NCI-H146 treated with DMSO at 0.1 percent for 48 hours (cell line): ENCODE measurements at regions not wholly inside any gene's neighbourhood (a gene's known extent, or its start where the extent isn't known, plus 50 kb on each side); places are given as distances from the start of the nearest gene placed in this dataset.
A peak's percentile ranks its signal among the peaks of the same experiment; 100 is the strongest.

Source experiments
- DNase-seq: peaks from one replicate; lab custom pipeline; 2025; ENCODE audit not compliant: unreplicated experiment; lab: John Stamatoyannopoulos, UW

GRCh38 chr1:168913711-168914463 lies 184.9 kb upstream of the DPT start:
- DNase-seq = no peak

- DNase-seq = no peak
These were observed 188.3 kb upstream of the DPT start for GRCh38 chr1:168917309-168917708.

- no peak for DNase-seq
These were observed 188.7 kb upstream of the ATP1B1 start for GRCh38 chr1:168917796-168918195.

DNA sequence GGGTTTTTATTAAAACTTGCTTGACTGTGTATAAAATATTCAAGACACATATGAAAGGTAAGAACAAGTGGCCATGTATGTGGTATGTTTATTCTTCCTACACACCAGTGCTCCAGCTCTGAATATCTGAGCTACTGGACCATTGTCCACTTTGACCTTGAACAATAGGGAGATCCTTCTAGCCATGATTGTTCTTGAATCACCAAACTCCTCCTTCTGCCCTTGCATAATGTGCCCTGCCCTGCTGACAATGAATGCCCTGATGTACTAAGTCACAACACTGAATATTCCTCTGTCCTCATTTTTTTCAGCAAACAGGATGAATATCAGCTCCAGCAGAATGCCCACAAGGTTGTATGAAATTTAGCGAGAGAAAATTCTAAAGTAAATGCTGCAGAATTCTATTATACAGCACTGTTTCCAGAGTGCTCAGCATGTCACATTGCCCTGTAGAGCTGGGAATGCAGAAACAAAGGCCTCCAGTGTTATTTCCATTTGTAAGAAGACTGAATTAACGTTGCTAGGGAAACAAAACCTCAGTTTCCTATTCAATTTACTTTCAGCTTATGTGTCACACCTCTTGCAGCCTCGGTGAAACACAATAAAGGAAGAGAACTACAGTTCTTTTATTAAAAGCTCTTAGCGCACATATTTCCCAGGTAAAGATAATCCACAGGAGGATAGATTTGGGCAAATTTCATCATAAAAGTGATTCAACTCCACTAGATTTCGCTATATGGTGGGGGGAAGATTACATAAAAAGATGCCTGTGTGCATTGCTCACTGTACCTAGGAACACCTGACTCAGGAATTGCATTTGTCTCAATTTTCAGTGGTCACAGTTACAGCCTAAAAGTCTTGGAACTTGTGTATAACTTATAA lies 187.4 kb upstream of the ATP1B1 start:
- DNase-seq = no peak

- no peak for DNase-seq
These were observed 185.9 kb upstream of the ATP1B1 start for GRCh38 chr1:168920456-168921094.

DNA sequence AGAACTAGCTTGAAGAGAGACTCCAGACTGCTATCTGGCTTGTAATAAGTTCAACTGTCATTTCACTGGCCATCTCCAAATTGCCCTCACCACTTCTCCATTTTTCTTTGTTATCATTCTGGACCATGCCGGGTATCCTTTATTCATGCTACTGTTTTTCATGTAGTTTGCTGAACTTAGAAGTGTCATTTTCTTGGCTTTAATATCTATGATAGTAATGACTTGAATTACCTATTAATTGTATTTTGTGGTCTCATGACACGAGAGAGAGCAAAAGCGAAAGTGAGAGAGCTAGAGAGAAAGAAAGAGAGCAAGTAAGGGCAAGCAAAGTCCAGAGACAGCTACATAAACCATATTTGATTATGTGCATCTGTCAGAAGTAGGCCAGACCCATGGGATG lies 184.9 kb upstream of the ATP1B1 start:
- DNase-seq = no peak

- DNase-seq = no peak
These were observed 182.9 kb upstream of the ATP1B1 start for GRCh38 chr1:168923521-168924136.

DNA sequence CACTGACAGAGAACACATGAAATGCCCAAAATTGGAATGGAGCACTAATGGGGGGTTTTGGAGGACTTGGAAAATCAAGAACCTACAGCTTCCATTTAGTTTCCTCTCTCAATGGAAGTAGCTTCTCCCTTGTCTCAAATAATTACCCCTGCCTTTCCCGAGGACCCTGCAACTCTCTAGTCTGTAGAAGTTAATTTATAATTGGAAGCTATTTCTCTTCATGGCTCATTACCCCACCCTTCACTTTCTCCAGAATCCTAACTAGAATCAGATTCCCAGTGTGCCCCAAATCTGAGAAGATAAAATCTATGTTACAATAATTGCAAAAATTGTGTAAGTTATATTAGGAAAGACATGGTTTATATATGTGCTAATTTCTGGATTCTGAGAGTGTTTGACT lies 181.5 kb upstream of the ATP1B1 start:
- no peak for DNase-seq

DNA sequence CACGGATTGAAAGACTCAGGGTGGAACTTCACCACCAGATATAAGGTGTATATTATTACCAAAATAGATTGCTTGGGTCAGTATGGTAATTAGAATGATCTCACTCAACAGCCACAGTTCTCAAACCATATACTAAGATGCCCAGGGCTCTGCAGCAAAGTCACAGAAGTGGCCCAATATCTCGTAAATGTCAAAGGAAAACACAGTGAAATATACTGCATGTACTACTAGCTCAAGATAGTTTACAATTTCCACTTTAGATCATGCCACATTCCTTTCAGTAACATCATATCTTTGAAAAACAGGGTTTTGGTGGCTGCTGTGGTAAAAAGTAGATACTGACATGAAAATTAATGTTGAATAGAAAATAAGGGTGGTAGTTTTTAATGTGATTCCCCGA lies 180.3 kb upstream of the ATP1B1 start:
- no peak for DNase-seq

DNA sequence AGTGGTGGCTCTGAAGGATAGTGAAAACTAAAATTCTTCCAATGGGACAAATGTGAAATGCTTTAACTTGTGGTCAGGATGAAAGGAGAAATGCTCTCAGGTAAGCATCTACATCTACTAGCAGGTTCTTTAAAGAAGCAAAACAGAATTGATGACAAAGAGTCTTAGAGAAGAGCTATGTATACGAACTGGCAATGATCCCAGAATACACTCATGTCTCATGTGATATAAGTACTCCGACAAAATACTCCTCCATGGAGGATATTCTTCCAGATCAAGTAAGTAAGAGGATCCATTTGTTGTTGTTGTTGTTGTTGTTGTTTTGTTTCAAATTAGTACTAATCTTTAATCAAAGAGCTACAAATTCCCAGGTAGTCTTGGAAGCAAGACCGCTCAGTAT lies 174.0 kb upstream of the ATP1B1 start:
- no peak for DNase-seq

- no peak for DNase-seq
These were observed 173.2 kb upstream of the ATP1B1 start for GRCh38 chr1:168933141-168933805.

GRCh38 chr1:168939110-168939946 lies 167.2 kb upstream of the ATP1B1 start:
- DNase-seq = peak; percentile 92

DNA sequence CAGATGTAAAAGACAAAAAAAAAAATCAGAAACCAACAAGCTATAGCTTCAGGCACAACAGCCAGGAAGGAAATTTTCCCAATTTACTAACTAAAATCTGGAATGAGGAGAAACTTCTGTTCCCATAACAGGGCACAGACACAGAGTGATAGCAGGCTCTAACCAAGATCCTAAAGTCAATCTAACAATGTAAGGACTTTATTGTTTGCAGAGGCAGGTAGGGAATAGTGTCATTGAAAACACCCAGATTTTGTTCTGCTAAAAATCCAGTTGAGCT lies 166.6 kb upstream of the ATP1B1 start:
- no peak for DNase-seq

- no peak for DNase-seq
These were observed 164.8 kb upstream of the ATP1B1 start for GRCh38 chr1:168941640-168942039.

- DNase-seq = no peak
These were observed 164.3 kb upstream of the ATP1B1 start for GRCh38 chr1:168942165-168942564.

DNA sequence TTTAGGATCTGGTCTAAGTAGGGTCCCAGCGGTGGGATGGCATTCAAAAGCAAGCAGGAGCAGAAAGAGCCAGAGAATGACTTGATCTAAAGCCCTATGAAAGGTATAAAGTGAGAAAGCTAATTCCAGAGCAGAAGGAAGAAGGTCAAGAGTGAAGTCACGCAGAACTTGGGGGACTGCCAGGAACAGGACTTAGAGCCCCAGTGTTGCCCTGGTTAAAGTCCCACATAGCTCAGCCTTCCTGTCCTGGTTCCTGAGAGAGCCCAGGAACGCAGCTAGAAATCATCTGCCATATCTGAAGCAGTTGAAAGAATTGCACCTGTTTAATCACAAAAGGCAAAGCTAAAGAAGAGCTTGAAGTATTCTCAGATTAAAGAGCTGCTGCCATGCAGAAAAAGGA lies 160.6 kb upstream of the ATP1B1 start:
- no peak for DNase-seq

- DNase-seq = peak; percentile 25
These were observed 159.4 kb upstream of the ATP1B1 start for GRCh38 chr1:168947041-168947440.

- DNase-seq = no peak
These were observed 156.8 kb upstream of the ATP1B1 start for GRCh38 chr1:168949672-168950071.

GRCh38 chr1:168957818-168958217 lies 148.7 kb upstream of the ATP1B1 start:
- no peak for DNase-seq
